ENCODE measurements at regions not wholly inside any gene's neighbourhood (a gene's known extent, or its start where the extent isn't known, plus 50 kb on each side); places are given as distances from the start of the nearest gene placed in this dataset.

DNA sequence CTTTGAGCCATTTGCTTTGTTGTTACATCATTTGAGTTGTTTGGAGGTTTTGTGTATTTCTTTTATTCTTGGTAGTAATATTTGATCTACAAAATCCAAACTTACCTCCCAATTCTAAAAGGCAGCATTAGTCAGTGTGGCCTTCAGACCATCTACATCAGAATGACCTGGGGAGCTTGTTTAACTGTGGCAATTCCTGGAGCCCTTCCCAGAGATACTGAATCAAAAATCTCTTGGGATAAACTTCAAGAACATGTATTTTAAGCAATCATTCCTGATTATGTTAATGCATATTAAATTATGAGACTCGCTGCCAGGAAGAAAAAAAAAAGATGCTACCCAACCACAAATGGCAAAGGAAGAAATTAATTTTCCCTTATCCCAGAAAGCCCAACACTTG, 268.9 kb upstream of the PDE4D start:
- TF ChIP-seq, protein P1, sequence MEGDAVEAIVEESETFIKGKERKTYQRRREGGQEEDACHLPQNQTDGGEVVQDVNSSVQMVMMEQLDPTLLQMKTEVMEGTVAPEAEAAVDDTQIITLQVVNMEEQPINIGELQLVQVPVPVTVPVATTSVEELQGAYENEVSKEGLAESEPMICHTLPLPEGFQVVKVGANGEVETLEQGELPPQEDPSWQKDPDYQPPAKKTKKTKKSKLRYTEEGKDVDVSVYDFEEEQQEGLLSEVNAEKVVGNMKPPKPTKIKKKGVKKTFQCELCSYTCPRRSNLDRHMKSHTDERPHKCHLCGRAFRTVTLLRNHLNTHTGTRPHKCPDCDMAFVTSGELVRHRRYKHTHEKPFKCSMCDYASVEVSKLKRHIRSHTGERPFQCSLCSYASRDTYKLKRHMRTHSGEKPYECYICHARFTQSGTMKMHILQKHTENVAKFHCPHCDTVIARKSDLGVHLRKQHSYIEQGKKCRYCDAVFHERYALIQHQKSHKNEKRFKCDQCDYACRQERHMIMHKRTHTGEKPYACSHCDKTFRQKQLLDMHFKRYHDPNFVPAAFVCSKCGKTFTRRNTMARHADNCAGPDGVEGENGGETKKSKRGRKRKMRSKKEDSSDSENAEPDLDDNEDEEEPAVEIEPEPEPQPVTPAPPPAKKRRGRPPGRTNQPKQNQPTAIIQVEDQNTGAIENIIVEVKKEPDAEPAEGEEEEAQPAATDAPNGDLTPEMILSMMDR (IDR thresholded peaks at IDR 0.05), result no peak
- TF ChIP-seq POLR2A (IDR thresholded peaks at IDR 0.05) (no peak), POLR2AphosphoS5 (IDR thresholded peaks at IDR 0.05) (no peak)

All from transverse colon (tissue), 4 donors.